Sciatic nerve (tissue), 2 donors: ENCODE measurements at regions not wholly inside any gene's neighbourhood (a gene's known extent, or its start where the extent isn't known, plus 50 kb on each side); places are given as distances from the start of the nearest gene placed in this dataset.
A peak's percentile ranks its signal among the peaks of the same experiment; 100 is the strongest.
"Not testable (repeated sequence)": the region's sequence is repeated elsewhere in the genome, so short reads cannot be mapped to it uniquely, and the experiment has no call there.

Experiments used
- ATAC-seq: fragments of 200-7000 bp; cut with Tn5 transposase; one replicate; pipeline ENCODE4 v1.9.1; 2020; ENCODE audit warnings: mild to moderate bottlenecking, moderate library complexity
- DNase-seq: peaks from one replicate; pipeline ENCODE4 v3.0.0-alpha.2; 2020; ENCODE audit warnings: low spot score
- intact Hi-C: fragments of 100-400 bp; cut with DNase I; formaldehyde crosslinking; loops from one replicate; pipeline ENCODE4 v1.14.2; 2022
- donor health status: DM: no; HTN: no; CAD: no.
- donor health status: DM: no; HTN: no; CAD: no.

GRCh38 chr9:67708109-67708508 is 150.6 kb upstream of the ANKRD20A1 start:
- ATAC-seq, intact Hi-C loops, DNase-seq: not testable (repeated sequence)

- peak; percentile 25 for DNase-seq
- ATAC-seq, intact Hi-C loops: not testable (repeated sequence)
Observed at GRCh38 chr9:67711429-67711828, 147.3 kb upstream of the ANKRD20A1 start.

- intact Hi-C loops, ATAC-seq: not testable (repeated sequence)
- DNase-seq: peak; percentile 46
Observed at GRCh38 chr9:67711931-67712330, 146.8 kb upstream of the ANKRD20A1 start.

GRCh38 chr9:67712956-67713355 is 145.8 kb upstream of the ANKRD20A1 start:
- not testable (repeated sequence) for DNase-seq

GRCh38 chr9:67717830-67718388 is 140.8 kb upstream of the ANKRD20A1 start:
- peak; percentile 58 for DNase-seq
- intact Hi-C loops, ATAC-seq: not testable (repeated sequence)

More at GRCh38 chr9:67712956-67713355, 145.8 kb upstream of the ANKRD20A1 start:
- intact Hi-C loops, ATAC-seq: not testable (repeated sequence)

GRCh38 chr9:67720491-67720890 is 138.2 kb upstream of the ANKRD20A1 start:
- ATAC-seq, intact Hi-C loops: not testable (repeated sequence)
- DNase-seq: peak; percentile 33

- peak; percentile 94 for ATAC-seq
- DNase-seq, intact Hi-C loops: not testable (repeated sequence)
Observed at GRCh38 chr9:67722460-67723090, 136.2 kb upstream of the ANKRD20A1 start.

- DNase-seq (peak; percentile 54), ATAC-seq (peak; percentile 29)
- intact Hi-C loops: not testable (repeated sequence)
Observed at GRCh38 chr9:67723185-67723584, 135.5 kb upstream of the ANKRD20A1 start.

GRCh38 chr9:67724885-67725284 is 133.8 kb upstream of the ANKRD20A1 start:
- intact Hi-C loops: not testable (repeated sequence)
- ATAC-seq (peak; percentile 63), DNase-seq (peak; percentile 69)

GRCh38 chr9:67726213-67726988 is 132.3 kb upstream of the ANKRD20A1 start:
- DNase-seq (peak; percentile 15), ATAC-seq (peak; percentile 73)

GRCh38 chr9:67763133-67763532 is 95.6 kb upstream of the ANKRD20A1 start:
- intact Hi-C loops, ATAC-seq, DNase-seq: not testable (repeated sequence)

More at GRCh38 chr9:67726213-67726988, 132.3 kb upstream of the ANKRD20A1 start:
- intact Hi-C loops: not testable (repeated sequence)

- peak; percentile 38 for ATAC-seq
- DNase-seq, intact Hi-C loops: not testable (repeated sequence)
Observed at GRCh38 chr9:67771807-67772206, 86.9 kb upstream of the ANKRD20A1 start.

- ATAC-seq, DNase-seq, intact Hi-C loops: not testable (repeated sequence)
Observed at GRCh38 chr9:67800170-67800569, 58.6 kb upstream of the ANKRD20A1 start.
